HEK293 (cell line): ENCODE measurements at regions not wholly inside any gene's neighbourhood (a gene's known extent, or its start where the extent isn't known, plus 50 kb on each side); places are given as distances from the start of the nearest gene placed in this dataset.

Experiments
- TCF7L2 ChIP-seq: IDR thresholded peaks from 2 replicates; pipeline ENCODE4 v1.6.1; 2011; ENCODE audit warnings: low read depth, mild to moderate bottlenecking, inconsistent platforms, low read length, moderate library complexity, borderline replicate concordance
- YY1 ChIP-seq: fragments of 450-650 bp; formaldehyde crosslinking; IDR thresholded peaks from 2 replicates; pipeline ENCODE4 v1.5.1; 2018; ENCODE audit warnings: missing biosample characterization, missing genetic modification characterization
- ZFP37 ChIP-seq: fragments of 450-650 bp; formaldehyde crosslinking; IDR thresholded peaks from 2 replicates; pipeline ENCODE4 v1.5.1; 2016; ENCODE audit warnings: missing biosample characterization, missing genetic modification characterization
- ZNF654 ChIP-seq: fragments of 450-650 bp; formaldehyde crosslinking; IDR thresholded peaks from 2 replicates; pipeline ENCODE4 v1.5.1; 2016; ENCODE audit warnings: low read depth, missing biosample characterization, missing genetic modification characterization
- ZNF747 ChIP-seq: fragments of 450-650 bp; formaldehyde crosslinking; IDR thresholded peaks from 2 replicates; pipeline ENCODE4 v1.5.1; 2016; ENCODE audit warnings: missing biosample characterization, missing genetic modification characterization
- ZNF768 ChIP-seq: fragments of 450-650 bp; formaldehyde crosslinking; IDR thresholded peaks from 2 replicates; pipeline ENCODE4 v1.5.1; 2018; ENCODE audit warnings: missing biosample characterization, mild to moderate bottlenecking, missing genetic modification characterization
- TF ChIP-seq, protein P1 (sequence below): fragments of 450-650 bp; formaldehyde crosslinking; IDR thresholded peaks from 2 replicates; pipeline ENCODE4 v1.5.1; 2016; ENCODE audit warnings: missing biosample characterization, missing genetic modification characterization
- TF ChIP-seq, protein P2 (sequence below): fragments of 450-650 bp; formaldehyde crosslinking; IDR thresholded peaks from 2 replicates; pipeline ENCODE4 v1.5.1; 2016; ENCODE audit warnings: missing biosample characterization, missing genetic modification characterization
- TF ChIP-seq, protein P3 (sequence below): fragments of 450-650 bp; formaldehyde crosslinking; IDR thresholded peaks from 2 replicates; pipeline ENCODE4 v1.5.1; 2017; ENCODE audit warnings: missing biosample characterization, missing genetic modification characterization
- TF ChIP-seq, protein P4 (sequence below): sonication (generic); formaldehyde crosslinking; IDR thresholded peaks from 2 replicates; pipeline ENCODE4 v1.8.1; 2022; ENCODE audit warnings: mild to moderate bottlenecking, moderate library complexity, missing genetic modification reagents
- TF ChIP-seq, protein P5 (sequence below): fragments of 450-650 bp; formaldehyde crosslinking; IDR thresholded peaks from 2 replicates; pipeline ENCODE4 v1.5.1; 2016; ENCODE audit warnings: missing biosample characterization, missing genetic modification characterization

DNA sequence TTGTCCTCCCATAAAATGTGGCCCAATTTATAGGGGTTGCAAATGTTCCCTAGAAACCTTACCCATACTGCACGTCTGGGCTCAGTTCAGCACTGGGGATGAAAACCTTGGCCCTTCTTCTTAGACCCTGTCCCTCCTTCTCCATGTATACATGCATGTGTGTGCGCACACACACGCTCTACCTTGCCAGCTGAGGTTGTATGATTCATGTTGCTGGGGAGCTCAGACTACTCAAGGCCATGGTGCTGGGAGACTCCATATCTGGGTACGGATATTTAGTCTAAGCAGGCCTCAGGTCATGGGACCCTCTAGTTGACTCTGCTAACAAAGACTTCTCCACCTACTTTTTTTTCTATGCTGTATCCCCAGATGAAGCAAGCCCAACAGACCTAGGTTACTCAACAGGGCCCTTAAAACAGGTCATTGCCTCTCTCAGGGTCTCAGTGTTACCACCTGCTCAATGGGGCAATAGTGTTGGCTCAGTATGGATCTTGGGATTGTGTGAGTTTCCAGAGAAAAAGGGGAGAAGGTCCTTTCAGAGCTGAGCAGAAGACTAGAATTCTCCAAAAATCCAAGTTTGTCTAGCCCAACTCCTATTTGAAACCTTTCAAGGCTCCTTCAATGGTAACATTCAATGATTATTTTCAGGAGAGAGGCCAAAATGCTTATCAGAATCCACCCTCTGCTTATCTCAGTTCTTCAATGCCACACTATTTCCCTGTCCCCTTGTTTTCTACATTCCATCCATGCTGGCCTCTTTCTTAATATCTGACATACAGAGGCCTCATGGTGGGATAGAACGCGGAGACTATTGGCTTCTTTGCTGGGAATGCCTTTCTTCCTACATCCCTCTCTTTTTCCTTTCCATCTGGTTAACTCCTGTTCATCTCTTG is 123.6 kb upstream of the PITX1 start:
- TF ChIP-seq, protein P1, sequence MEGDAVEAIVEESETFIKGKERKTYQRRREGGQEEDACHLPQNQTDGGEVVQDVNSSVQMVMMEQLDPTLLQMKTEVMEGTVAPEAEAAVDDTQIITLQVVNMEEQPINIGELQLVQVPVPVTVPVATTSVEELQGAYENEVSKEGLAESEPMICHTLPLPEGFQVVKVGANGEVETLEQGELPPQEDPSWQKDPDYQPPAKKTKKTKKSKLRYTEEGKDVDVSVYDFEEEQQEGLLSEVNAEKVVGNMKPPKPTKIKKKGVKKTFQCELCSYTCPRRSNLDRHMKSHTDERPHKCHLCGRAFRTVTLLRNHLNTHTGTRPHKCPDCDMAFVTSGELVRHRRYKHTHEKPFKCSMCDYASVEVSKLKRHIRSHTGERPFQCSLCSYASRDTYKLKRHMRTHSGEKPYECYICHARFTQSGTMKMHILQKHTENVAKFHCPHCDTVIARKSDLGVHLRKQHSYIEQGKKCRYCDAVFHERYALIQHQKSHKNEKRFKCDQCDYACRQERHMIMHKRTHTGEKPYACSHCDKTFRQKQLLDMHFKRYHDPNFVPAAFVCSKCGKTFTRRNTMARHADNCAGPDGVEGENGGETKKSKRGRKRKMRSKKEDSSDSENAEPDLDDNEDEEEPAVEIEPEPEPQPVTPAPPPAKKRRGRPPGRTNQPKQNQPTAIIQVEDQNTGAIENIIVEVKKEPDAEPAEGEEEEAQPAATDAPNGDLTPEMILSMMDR (tag by site-specific recombination), result no peak
- TF ChIP-seq ZNF768 (tag by site-specific recombination), result no peak
- TF ChIP-seq ZNF654, result no peak
- TF ChIP-seq, protein P2, sequence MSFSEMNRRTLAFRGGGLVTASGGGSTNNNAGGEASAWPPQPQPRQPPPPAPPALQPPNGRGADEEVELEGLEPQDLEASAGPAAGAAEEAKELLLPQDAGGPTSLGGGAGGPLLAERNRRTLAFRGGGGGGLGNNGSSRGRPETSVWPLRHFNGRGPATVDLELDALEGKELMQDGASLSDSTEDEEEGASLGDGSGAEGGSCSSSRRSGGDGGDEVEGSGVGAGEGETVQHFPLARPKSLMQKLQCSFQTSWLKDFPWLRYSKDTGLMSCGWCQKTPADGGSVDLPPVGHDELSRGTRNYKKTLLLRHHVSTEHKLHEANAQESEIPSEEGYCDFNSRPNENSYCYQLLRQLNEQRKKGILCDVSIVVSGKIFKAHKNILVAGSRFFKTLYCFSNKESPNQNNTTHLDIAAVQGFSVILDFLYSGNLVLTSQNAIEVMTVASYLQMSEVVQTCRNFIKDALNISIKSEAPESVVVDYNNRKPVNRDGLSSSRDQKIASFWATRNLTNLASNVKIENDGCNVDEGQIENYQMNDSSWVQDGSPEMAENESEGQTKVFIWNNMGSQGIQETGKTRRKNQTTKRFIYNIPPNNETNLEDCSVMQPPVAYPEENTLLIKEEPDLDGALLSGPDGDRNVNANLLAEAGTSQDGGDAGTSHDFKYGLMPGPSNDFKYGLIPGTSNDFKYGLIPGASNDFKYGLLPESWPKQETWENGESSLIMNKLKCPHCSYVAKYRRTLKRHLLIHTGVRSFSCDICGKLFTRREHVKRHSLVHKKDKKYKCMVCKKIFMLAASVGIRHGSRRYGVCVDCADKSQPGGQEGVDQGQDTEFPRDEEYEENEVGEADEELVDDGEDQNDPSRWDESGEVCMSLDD (tag by site-specific recombination), result no peak
- TF ChIP-seq YY1 (tag by site-specific recombination), result no peak
- TF ChIP-seq ZFP37 (tag by site-specific recombination), result no peak
- no peak for TF ChIP-seq TCF7L2
- TF ChIP-seq, protein P3, sequence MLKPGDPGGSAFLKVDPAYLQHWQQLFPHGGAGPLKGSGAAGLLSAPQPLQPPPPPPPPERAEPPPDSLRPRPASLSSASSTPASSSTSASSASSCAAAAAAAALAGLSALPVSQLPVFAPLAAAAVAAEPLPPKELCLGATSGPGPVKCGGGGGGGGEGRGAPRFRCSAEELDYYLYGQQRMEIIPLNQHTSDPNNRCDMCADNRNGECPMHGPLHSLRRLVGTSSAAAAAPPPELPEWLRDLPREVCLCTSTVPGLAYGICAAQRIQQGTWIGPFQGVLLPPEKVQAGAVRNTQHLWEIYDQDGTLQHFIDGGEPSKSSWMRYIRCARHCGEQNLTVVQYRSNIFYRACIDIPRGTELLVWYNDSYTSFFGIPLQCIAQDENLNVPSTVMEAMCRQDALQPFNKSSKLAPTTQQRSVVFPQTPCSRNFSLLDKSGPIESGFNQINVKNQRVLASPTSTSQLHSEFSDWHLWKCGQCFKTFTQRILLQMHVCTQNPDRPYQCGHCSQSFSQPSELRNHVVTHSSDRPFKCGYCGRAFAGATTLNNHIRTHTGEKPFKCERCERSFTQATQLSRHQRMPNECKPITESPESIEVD (tag by site-specific recombination), result no peak
- TF ChIP-seq ZNF747 (tag by site-specific recombination), result no peak
- TF ChIP-seq, protein P4, sequence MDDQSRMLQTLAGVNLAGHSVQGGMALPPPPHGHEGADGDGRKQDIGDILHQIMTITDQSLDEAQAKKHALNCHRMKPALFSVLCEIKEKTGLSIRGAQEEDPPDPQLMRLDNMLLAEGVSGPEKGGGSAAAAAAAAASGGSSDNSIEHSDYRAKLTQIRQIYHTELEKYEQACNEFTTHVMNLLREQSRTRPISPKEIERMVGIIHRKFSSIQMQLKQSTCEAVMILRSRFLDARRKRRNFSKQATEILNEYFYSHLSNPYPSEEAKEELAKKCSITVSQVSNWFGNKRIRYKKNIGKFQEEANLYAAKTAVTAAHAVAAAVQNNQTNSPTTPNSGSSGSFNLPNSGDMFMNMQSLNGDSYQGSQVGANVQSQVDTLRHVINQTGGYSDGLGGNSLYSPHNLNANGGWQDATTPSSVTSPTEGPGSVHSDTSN (CRISPR knock-in tag), result no peak
- TF ChIP-seq, protein P5, sequence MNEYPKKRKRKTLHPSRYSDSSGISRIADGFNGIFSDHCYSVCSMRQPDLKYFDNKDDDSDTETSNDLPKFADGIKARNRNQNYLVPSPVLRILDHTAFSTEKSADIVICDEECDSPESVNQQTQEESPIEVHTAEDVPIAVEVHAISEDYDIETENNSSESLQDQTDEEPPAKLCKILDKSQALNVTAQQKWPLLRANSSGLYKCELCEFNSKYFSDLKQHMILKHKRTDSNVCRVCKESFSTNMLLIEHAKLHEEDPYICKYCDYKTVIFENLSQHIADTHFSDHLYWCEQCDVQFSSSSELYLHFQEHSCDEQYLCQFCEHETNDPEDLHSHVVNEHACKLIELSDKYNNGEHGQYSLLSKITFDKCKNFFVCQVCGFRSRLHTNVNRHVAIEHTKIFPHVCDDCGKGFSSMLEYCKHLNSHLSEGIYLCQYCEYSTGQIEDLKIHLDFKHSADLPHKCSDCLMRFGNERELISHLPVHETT (tag by site-specific recombination), result no peak
